B cell (primary cell): ENCODE measurements at regions not wholly inside any gene's neighbourhood (a gene's known extent, or its start where the extent isn't known, plus 50 kb on each side); places are given as distances from the start of the nearest gene placed in this dataset.

Experiments used
- ATAC-seq: fragments of 200-7000 bp; cut with Tn5 transposase; one replicate; pipeline ENCODE4 v1.10.0; 2021; ENCODE audit warnings: low read depth, mild to moderate bottlenecking, moderate number of reproducible peaks, moderate library complexity
- CTCF ChIA-PET: fragments of 350-600 bp; sonication (Branson Sonifier 250); formaldehyde crosslinking; loops from one replicate; lab custom pipeline; 2021; ENCODE audit warnings: antibody characterized with exemption, inconsistent platforms; lab: Charles Lee
- POLR2A ChIA-PET: fragments of 350-600 bp; sonication (Branson Sonifier 250); formaldehyde crosslinking; loops from one replicate; lab custom pipeline; 2021; ENCODE audit warnings: antibody characterized with exemption; lab: Charles Lee
- DNase-seq: peaks from one replicate; pipeline ENCODE4 v3.0.0; 2013
- H2AFZ ChIP-seq: 2 replicates; pipeline ENCODE4 v1.6.1; 2012; ENCODE audit warnings: mild to moderate bottlenecking, low read depth, low read length; ENCODE audit not compliant: insufficient read depth, poor library complexity, severe bottlenecking
- H3K27ac ChIP-seq, 2 donors: 1 replicate in 1 of 2; 2 replicates in 1 of 2; pipeline ENCODE4 v1.5.1; 2012 to 2013; ENCODE audit warnings: low read length in 2 of 2, mild to moderate bottlenecking in 2 of 2, moderate library complexity in 1 of 2
- H3K27me3 ChIP-seq, 4 experiments: fragments of 200-600 bp in 1 of 4; sonication (generic) in 1 of 4; replicated peaks in 1 of 4; 1 replicate in 2 of 4; 2 replicates in 2 of 4; pipeline versions ENCODE4 v1.6.1 to v1.7.0; 2013 to 2016; ENCODE audit warnings: low read length in 3 of 4, mild to moderate bottlenecking in 2 of 4, mixed read lengths in 1 of 4, moderate library complexity in 1 of 4; ENCODE audit not compliant: insufficient read depth in 4 of 4, control insufficient read depth in 3 of 4; ENCODE audit errors: control extremely low read depth in 1 of 4
- H3K36me3 ChIP-seq, 2 experiments: replicated peaks in 1 of 2; 1 replicate in 1 of 2; 2 replicates in 1 of 2; pipeline versions ENCODE4 v1.6.1 to v1.7.1; 2013; ENCODE audit warnings: low read length in 1 of 2; ENCODE audit not compliant: insufficient read depth in 2 of 2, control insufficient read depth in 1 of 2; ENCODE audit errors: control extremely low read depth in 1 of 2, extremely low read depth in 1 of 2
- H3K4me1 ChIP-seq, 2 donors: fragments of 200-600 bp in 1 of 2; sonication (generic) in 1 of 2; 1 replicate in 1 of 2; 2 replicates in 1 of 2; pipeline versions ENCODE4 v1.5.1 to v1.6.1; 2013 to 2017; ENCODE audit warnings: low read length in 2 of 2; ENCODE audit not compliant: control insufficient read depth in 2 of 2, insufficient read depth in 2 of 2
- H3K4me2 ChIP-seq: replicated peaks from 2 replicates; pipeline ENCODE3; 2012; ENCODE audit warnings: mild to moderate bottlenecking, low read depth, low read length; ENCODE audit not compliant: poor library complexity, severe bottlenecking
- H3K4me3 ChIP-seq, 5 experiments: fragments of 200-600 bp in 1 of 5; sonication (generic) in 1 of 5; 1 replicate in 3 of 5; 2 replicates in 2 of 5; pipeline versions ENCODE4 v1.5.1 to v1.7.0; 2011 to 2016; ENCODE audit warnings: low read length in 4 of 5, mild to moderate bottlenecking in 4 of 5, low read depth in 2 of 5, control low read depth in 1 of 5, moderate library complexity in 1 of 5; ENCODE audit not compliant: insufficient read depth in 1 of 5; ENCODE audit errors: control extremely low read depth in 1 of 5, extremely low read depth in 1 of 5
- H3K79me2 ChIP-seq: fragments of 200-600 bp; sonication (generic); one replicate; pipeline ENCODE4 v1.6.0; 2016; ENCODE audit warnings: low read length; ENCODE audit not compliant: control insufficient read depth, insufficient read depth
- H3K9ac ChIP-seq: fragments of 200-600 bp; sonication (generic); 2 replicates; pipeline ENCODE4 v1.6.1; 2017; ENCODE audit warnings: mild to moderate bottlenecking, low read length, moderate library complexity
- H3K9me3 ChIP-seq, 3 donors: one replicate each; pipeline versions ENCODE4 v1.6.1 to v1.7.1; 2013; ENCODE audit warnings: low read length in 2 of 3; ENCODE audit not compliant: control insufficient read depth in 2 of 3, insufficient read depth in 1 of 3; ENCODE audit errors: control extremely low read depth in 1 of 3
- H4K20me1 ChIP-seq: 2 replicates; pipeline ENCODE4 v1.6.0; 2012; ENCODE audit warnings: mild to moderate bottlenecking, low read length; ENCODE audit not compliant: insufficient read depth, control insufficient read depth, poor library complexity, severe bottlenecking
- H3K27ac Mint-ChIP-seq: one replicate; pipeline ENCODE4 v1.8.0; 2021; ENCODE audit warnings: mixed read lengths
- H3K27me3 Mint-ChIP-seq: one replicate; pipeline ENCODE4 v1.8.0; 2021; ENCODE audit warnings: mixed read lengths
- H3K4me1 Mint-ChIP-seq: one replicate; pipeline ENCODE4 v1.8.0; 2021; ENCODE audit warnings: mixed read lengths
- H3K4me3 Mint-ChIP-seq: one replicate; pipeline ENCODE4 v1.8.0; 2021; ENCODE audit warnings: mixed read lengths
- H3K9me3 Mint-ChIP-seq: one replicate; pipeline ENCODE4 v1.8.0; 2022; ENCODE audit warnings: mixed read lengths; ENCODE audit not compliant: insufficient read depth
- CTCF ChIP-seq: fragments of 200-600 bp; IDR thresholded peaks from one replicate; pipeline ENCODE4 v1.8.0; 2022; ENCODE audit warnings: antibody characterized with exemption, mild to moderate bottlenecking
- EZH2 ChIP-seq: IDR thresholded peaks from 2 replicates; pipeline ENCODE4 v1.6.1; 2012; ENCODE audit warnings: borderline replicate concordance, low read depth, mild to moderate bottlenecking, moderate library complexity, low read length; ENCODE audit not compliant: insufficient read depth, poor library complexity, severe bottlenecking
- WGBS: methylation state at CpG from one replicate; pipeline ENCODE4 v1.1.5; 2013; ENCODE audit warnings: missing lambda C conversion rate; ENCODE audit not compliant: insufficient coverage; 5-methylcytosine and 5-hydroxymethylcytosine counted together
- intact Hi-C: fragments of 100-400 bp; cut with micrococcal nuclease; formaldehyde crosslinking; loops from one replicate; pipeline ENCODE4 v1.10.0; 2022

GRCh38 chr13:37353911-37354310 lies 244.7 kb downstream of the POSTN start:
- no peak for DNase-seq
- ATAC-seq = no peak
- Histone ChIP-seq H4K20me1 (no peaks in the 10 kb centered on the region), H3K36me3 (no peaks in the 10 kb centered on the region), H3K9ac (no peak overlapping the region), H3K4me3 (no peak overlapping the region), H3K4me2 (no peak overlapping the region), H3K4me1 (no peaks in the 10 kb centered on the region), H2AFZ (no peak overlapping the region), H3K27ac (no peak overlapping the region), H3K79me2 (no peaks in the 10 kb centered on the region), H3K9me3 (no peaks in the 10 kb centered on the region), H3K27me3 (no peaks in the 10 kb centered on the region)
- no peaks in the 10 kb centered on the region for H3K4me1 Mint-ChIP-seq
- no peak overlapping the region for H3K4me3 Mint-ChIP-seq
- intact Hi-C loops = no loop called here
- no CpG with 5 or more reads among the region's 4 CpGs for WGBS
- CTCF ChIA-PET = no interaction called here
- no peak overlapping the region for H3K27ac Mint-ChIP-seq
- no peak for TF ChIP-seq EZH2
- TF ChIP-seq CTCF = no peak
- POLR2A ChIA-PET = no interaction called here
- H3K27me3 Mint-ChIP-seq = no peaks in the 10 kb centered on the region
- no peaks in the 10 kb centered on the region for H3K9me3 Mint-ChIP-seq

GRCh38 chr13:37351211-37351610 lies 245.7 kb upstream of the CSNK1A1L start:
- Histone ChIP-seq H3K9ac (no peak overlapping the region), H3K27me3 (no peaks in the 10 kb centered on the region), H3K27ac (no peak overlapping the region), H3K4me1 (no peaks in the 10 kb centered on the region), H3K4me2 (no peak overlapping the region), H2AFZ (no peak overlapping the region), H3K9me3 (no peaks in the 10 kb centered on the region), H4K20me1 (no peaks in the 10 kb centered on the region), H3K79me2 (no peaks in the 10 kb centered on the region), H3K36me3 (no peaks in the 10 kb centered on the region), H3K4me3 (no peak overlapping the region)
- Mint-ChIP-seq H3K27ac (no peak overlapping the region), H3K4me3 (no peak overlapping the region), H3K27me3 (no peaks in the 10 kb centered on the region), H3K9me3 (no peaks in the 10 kb centered on the region), H3K4me1 (no peaks in the 10 kb centered on the region)
- DNase-seq = no peak
- ChIA-PET CTCF (no interaction called here), POLR2A (no interaction called here)
- ATAC-seq = no peak
- intact Hi-C loops = no loop called here
- no CpG with 5 or more reads among the region's 2 CpGs for WGBS
- no peak for TF ChIP-seq EZH2
- TF ChIP-seq CTCF = no peak
